ENCODE measurements at regions not wholly inside any gene's neighbourhood (a gene's known extent, or its start where the extent isn't known, plus 50 kb on each side); places are given as distances from the start of the nearest gene placed in this dataset.

DNA sequence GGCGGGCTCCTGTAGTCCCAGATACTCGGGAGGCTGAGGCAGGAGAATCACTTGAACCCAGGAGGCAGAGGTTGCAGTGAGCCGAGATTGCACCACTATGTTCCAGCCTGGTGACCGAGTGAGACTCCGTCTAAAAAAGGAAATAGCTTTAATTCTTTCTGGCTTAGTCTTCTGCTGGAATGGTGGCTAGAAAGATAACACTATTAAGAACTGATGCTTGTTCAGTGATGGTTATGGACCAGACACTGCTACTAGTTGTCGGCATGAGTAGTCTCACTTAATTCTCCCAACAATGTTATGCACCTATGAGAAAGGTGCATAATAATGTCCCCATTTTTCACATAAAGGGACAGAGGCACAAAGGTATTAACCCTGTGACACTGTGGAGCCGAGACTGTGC is 188.7 kb downstream of the HS3ST3A1 start:
- H3K9me3 Mint-ChIP-seq, result peaks cover 8% of the 10 kb centered on the region
- no peak for DNase-seq (ENCODE audit: low spot score in 2 of 2, unreplicated experiment in 2 of 2)
- peaks cover 32% of the 10 kb centered on the region for H3K4me1 Mint-ChIP-seq
- H3K27ac Mint-ChIP-seq, result no peak overlapping the region
- H3K27me3 Mint-ChIP-seq (ENCODE audit: low read depth), result no peaks in the 10 kb centered on the region
- no peaks in the 10 kb centered on the region for H3K36me3 Mint-ChIP-seq
- H3K4me3 Mint-ChIP-seq, result no peak overlapping the region
- TF ChIP-seq CTCF (IDR thresholded peaks at IDR 0.05; ENCODE audit: unreplicated experiment), result no peak

- Mint-ChIP-seq H3K27me3 (ENCODE audit: low read depth) (no peaks in the 10 kb centered on the region), H3K36me3 (no peaks in the 10 kb centered on the region), H3K9me3 (peaks cover 8% of the 10 kb centered on the region), H3K4me1 (peaks cover 15% of the 10 kb centered on the region), H3K27ac (peak overlapping the region; percentile 64), H3K4me3 (no peak overlapping the region)
- no peak for DNase-seq (ENCODE audit: low spot score in 2 of 2, unreplicated experiment in 2 of 2)
- no peak for TF ChIP-seq CTCF (IDR thresholded peaks at IDR 0.05; ENCODE audit: unreplicated experiment)
Observed at GRCh38 chr17:13410874-13411273, 190.9 kb downstream of the HS3ST3A1 start.

DNA sequence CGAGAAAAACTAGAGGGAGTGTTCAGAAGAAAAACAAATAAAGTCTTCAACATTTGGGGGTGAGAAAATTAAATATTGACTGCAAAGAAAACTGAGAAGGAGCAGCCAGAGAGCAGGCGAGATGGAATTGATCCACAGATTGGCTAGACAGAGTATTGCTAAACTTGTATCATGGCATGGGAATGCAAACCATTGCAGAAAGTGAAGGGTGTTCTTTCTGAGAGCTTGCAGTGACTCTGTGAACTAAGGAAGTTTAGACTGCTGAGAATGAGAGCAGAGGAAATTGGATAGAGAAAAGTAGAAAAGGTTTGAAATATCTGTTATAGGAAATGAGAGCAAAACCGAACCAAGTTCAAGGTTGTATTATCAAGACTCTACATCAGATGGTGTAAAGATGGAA is 191.5 kb downstream of the HS3ST3A1 start:
- no peak for TF ChIP-seq CTCF (IDR thresholded peaks at IDR 0.05; ENCODE audit: unreplicated experiment)
- Mint-ChIP-seq H3K4me1 (peaks cover 9% of the 10 kb centered on the region), H3K4me3 (no peak overlapping the region), H3K27ac (no peak overlapping the region), H3K9me3 (peaks cover 4% of the 10 kb centered on the region), H3K27me3 (ENCODE audit: low read depth) (no peaks in the 10 kb centered on the region), H3K36me3 (no peaks in the 10 kb centered on the region)
- DNase-seq (ENCODE audit: low spot score in 2 of 2, unreplicated experiment in 2 of 2), result no peak

GRCh38 chr17:13409455-13409854 is 192.3 kb downstream of the HS3ST3A1 start:
- Mint-ChIP-seq H3K4me1 (peaks cover 9% of the 10 kb centered on the region), H3K4me3 (no peak overlapping the region), H3K27ac (no peak overlapping the region), H3K36me3 (no peaks in the 10 kb centered on the region), H3K27me3 (ENCODE audit: low read depth) (no peaks in the 10 kb centered on the region), H3K9me3 (peaks cover 4% of the 10 kb centered on the region)
- no peak for DNase-seq (ENCODE audit: low spot score in 2 of 2, unreplicated experiment in 2 of 2)
- no peak for TF ChIP-seq CTCF (IDR thresholded peaks at IDR 0.05; ENCODE audit: unreplicated experiment)

DNA sequence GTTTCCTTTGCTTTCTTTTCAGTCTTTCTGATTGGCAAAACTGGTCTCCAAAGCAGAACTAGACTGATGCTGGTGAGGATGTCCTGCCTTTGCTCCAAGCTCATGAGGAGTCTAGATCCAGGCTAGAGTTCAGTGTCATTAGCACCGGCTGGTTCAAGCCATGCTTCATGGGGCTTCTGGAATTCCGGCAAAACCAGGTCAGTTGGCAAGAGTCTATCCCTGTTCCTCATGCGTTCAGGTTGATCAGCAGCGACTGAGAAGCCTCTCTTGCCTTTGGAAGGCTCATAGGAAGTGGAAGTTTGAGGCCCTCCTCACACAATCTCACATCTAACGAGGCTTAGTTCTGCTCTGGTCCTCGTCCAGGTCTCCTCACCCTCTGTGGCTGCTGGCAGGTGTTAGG is 194.3 kb downstream of the HS3ST3A1 start:
- Mint-ChIP-seq H3K4me3 (no peak overlapping the region), H3K27me3 (ENCODE audit: low read depth) (no peaks in the 10 kb centered on the region), H3K9me3 (peaks cover 5% of the 10 kb centered on the region), H3K36me3 (no peaks in the 10 kb centered on the region), H3K27ac (no peak overlapping the region), H3K4me1 (peaks cover 9% of the 10 kb centered on the region)
- no peak for DNase-seq (ENCODE audit: low spot score in 2 of 2, unreplicated experiment in 2 of 2)
- TF ChIP-seq CTCF (IDR thresholded peaks at IDR 0.05; ENCODE audit: unreplicated experiment), result no peak

- DNase-seq (ENCODE audit: low spot score in 2 of 2, unreplicated experiment in 2 of 2), result no peak
- H3K36me3 Mint-ChIP-seq, result no peaks in the 10 kb centered on the region
- H3K27me3 Mint-ChIP-seq (ENCODE audit: low read depth), result no peaks in the 10 kb centered on the region
- no peak overlapping the region for H3K27ac Mint-ChIP-seq
- H3K4me3 Mint-ChIP-seq, result no peak overlapping the region
- TF ChIP-seq CTCF (IDR thresholded peaks at IDR 0.05; ENCODE audit: unreplicated experiment), result no peak
- H3K9me3 Mint-ChIP-seq, result peaks cover 10% of the 10 kb centered on the region
- peaks cover 3% of the 10 kb centered on the region for H3K4me1 Mint-ChIP-seq
Observed at GRCh38 chr17:13405807-13406206, 195.9 kb downstream of the HS3ST3A1 start.
